Activated effector memory CD4-positive, alpha-beta T cell treated with Interleukin-2 at 50 U/mL for 16 hours (primary cell): ENCODE measurements at regions not wholly inside any gene's neighbourhood (a gene's known extent, or its start where the extent isn't known, plus 50 kb on each side); places are given as distances from the start of the nearest gene placed in this dataset.
"Not testable (repeated sequence)": the region's sequence is repeated elsewhere in the genome, so short reads cannot be mapped to it uniquely, and the experiment has no call there.

Experiments
- DNase-seq: peaks from one replicate; pipeline ENCODE4 v3.0.0-alpha.2; 2020

- no peak for DNase-seq
These were observed 614.6 kb upstream of the CDH5 start for GRCh38 chr16:65751622-65752521.

- DNase-seq = no peak
These were observed 617.0 kb upstream of the CDH5 start for GRCh38 chr16:65749506-65749905.

DNA sequence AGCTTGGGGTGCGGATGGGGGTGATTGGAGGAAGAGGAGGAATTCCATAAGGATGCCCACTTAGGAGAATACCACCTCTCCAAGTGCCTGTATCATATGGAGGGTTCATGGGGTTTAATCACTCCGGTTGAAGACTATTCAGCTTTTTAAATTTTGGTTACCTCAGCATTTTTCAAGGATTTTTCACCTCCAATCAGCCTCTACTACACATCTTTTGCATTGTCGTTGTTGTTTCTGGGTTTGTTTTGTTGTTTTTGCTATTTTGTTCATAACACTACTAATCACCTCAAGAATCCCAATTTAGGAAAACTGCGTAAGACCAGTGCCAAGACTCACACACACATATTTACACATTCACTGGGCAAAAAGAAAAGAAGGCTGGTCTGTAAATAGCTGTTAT lies 619.5 kb upstream of the CDH5 start:
- no peak for DNase-seq

GRCh38 chr16:65745201-65745708 lies 621.2 kb upstream of the CDH5 start:
- DNase-seq = no peak

DNA sequence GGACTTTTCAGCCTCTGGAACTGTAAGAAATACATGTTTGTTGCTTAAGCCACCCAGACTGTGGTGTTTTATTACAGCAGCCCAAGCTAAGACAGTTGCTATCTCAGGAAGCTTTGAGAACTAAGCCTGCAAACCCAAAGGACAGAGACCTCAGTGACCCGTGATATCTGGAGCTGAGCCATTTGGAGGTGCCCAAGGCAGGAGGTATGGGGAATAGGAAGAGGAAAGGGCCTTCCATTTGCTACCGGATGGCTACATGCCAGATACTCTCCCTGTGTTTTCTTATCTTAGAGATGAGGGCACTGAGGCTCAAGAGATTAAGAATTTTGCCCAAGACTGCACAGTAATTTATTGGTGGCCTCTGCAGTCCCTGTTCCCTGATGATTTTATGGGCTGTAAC lies 622.1 kb upstream of the CDH5 start:
- no peak for DNase-seq

GRCh38 chr16:65743558-65743957 lies 621.7 kb upstream of the CDH11 start:
- no peak for DNase-seq

GRCh38 chr16:65740711-65741110 lies 618.8 kb upstream of the CDH11 start:
- no peak for DNase-seq

DNA sequence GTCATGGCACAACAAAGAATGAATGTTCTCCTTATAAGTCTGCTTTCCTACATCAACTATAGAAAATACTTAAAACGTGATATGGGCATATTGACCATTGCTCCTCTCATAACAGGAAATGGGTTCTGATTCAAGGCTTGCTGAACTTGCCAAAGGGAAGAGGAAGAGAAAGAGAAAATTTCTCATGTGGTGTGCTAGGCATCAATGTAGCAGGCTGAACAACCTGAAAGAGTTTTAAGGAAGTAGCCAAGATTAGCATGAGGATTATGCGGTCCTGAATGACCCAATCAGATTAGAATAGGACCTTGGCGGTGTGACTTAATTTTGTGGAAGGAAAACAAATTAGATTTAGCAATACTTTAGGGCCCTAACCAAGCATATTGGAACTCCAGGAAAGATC lies 617.7 kb upstream of the CDH11 start:
- DNase-seq = no peak

- no peak for DNase-seq
These were observed 616.0 kb upstream of the CDH11 start for GRCh38 chr16:65737831-65738230.

DNA sequence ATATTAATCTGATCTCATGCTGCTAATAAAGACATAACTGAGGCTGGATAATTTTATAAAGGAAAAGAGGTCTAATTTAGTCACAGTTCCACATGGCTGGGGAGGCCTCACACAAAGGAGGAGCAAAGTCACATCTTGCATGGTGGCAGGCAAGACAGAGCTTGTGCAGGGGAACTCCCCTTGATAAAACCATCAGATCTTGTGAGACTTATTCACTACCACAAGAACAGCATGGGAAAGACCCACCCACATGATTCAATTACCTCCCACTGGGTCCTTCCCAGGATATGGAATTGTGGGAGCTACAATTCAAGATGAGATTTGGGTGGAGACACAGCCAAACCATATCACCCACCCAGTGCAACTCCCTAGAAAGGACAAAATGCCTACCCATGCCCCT lies 613.8 kb upstream of the CDH11 start:
- DNase-seq = not testable (repeated sequence)

GRCh38 chr16:65733721-65734120 lies 611.9 kb upstream of the CDH11 start:
- DNase-seq = no peak

DNA sequence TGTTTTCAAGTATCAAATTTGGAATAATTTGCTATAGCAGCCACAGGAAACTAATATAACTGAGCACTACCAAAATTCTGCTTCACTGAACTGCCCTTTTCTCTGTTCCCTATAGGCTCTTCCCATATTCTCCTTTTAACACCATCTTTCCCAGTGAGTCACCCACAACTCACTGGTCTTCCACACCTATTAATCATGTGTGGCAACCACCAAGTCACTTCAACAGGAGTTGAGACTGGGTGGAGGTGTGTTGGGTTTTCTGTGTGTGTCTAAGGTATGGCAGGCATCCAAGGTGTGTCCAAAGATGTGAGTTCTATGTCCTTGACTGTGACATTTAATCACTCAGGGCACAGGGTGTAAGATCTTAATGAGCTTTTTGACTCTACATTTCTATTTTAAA lies 610.0 kb upstream of the CDH11 start:
- DNase-seq = no peak

- no peak for DNase-seq
These were observed 606.8 kb upstream of the CDH11 start for GRCh38 chr16:65728652-65729051.

DNA sequence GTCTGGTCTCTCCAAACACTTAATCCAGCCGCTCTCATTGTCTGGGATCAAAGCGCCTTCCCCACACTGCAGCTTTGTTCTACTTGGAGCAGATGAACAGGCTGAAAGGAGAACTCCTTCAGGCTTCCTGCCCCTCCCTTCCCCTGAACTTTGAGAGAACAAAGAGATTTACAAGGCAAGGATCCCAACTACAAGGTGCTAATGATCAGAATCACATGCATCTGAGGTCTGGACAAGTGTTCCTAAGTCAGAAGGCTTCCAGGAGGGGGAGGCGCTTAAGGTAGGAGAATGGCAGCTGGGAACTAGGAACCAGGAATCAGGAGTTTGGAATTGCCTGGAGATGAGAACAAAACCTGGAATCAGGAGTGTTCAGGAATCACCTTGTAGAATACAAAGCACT lies 606.3 kb upstream of the CDH11 start:
- no peak for DNase-seq

GRCh38 chr16:65727534-65728137 lies 605.8 kb upstream of the CDH11 start:
- no peak for DNase-seq

DNA sequence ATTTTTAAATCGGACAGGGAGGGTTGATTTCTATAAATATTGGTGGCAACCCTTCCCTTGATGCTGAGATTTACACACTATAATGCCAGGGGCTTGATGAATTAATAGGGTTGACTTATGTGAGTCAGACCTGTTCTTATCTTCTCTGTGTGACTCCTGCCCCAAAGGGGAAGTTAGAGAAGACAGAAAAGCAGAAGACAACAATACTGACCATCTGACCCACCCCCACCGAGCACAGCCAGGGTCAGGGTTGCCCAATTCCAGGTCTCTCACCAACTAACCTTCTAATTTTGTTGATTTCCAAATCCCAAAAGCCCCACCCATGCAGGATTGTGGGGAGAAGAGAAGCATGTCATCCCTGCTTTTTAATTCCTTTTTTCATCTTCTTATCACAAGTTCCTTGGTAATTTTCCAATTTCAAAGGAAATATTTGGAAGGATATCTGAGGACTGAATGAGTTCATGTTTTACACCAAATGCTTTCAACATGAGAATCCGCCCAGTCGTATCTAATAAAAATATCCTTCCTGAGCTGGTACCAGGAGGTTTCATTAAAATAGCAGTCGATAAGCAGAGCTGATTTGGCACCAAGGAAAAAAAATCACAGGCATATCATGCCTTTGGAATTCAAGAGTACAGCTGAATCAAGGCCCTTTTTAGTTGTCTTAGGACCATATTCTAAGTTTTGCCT lies 603.4 kb upstream of the CDH11 start:
- no peak for DNase-seq

DNA sequence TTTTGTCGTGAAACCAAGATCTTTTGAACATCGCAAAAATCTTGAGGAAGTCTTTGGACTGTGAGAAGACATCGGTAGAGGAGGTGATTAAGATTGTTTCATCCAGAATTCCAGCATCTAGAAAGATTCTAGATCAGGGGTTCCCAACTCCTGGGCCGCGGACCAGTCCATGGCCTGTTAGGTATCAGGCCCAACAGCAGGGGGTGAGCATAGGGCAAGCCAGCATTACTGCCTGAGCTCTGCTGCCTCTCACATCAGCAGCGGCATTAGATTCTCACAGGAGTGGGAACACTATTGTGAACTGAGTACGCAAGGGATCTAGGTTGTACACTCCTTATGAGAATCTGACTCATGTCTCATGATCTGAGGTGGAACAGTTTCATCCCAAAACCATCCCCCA lies 600.6 kb upstream of the CDH11 start:
- DNase-seq = no peak

DNA sequence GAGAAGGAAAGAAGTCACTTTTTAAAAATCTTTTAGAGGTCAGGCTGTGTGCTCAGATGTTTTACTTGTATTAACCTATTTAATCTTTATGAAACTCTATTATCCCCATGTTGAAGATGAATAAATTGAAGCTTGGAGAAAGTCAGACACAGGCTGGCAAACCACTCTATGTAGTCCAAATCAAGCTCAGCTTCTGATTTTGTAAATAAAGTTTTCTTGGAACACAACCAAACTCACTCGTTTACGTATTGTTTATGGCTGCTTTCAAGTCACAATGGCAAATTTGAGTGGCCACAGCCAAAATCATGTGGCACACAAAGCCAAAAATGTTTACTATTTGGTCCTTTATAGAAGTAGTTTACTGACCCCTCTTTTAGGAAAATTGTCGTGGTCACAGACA lies 596.0 kb upstream of the CDH11 start:
- no peak for DNase-seq

DNA sequence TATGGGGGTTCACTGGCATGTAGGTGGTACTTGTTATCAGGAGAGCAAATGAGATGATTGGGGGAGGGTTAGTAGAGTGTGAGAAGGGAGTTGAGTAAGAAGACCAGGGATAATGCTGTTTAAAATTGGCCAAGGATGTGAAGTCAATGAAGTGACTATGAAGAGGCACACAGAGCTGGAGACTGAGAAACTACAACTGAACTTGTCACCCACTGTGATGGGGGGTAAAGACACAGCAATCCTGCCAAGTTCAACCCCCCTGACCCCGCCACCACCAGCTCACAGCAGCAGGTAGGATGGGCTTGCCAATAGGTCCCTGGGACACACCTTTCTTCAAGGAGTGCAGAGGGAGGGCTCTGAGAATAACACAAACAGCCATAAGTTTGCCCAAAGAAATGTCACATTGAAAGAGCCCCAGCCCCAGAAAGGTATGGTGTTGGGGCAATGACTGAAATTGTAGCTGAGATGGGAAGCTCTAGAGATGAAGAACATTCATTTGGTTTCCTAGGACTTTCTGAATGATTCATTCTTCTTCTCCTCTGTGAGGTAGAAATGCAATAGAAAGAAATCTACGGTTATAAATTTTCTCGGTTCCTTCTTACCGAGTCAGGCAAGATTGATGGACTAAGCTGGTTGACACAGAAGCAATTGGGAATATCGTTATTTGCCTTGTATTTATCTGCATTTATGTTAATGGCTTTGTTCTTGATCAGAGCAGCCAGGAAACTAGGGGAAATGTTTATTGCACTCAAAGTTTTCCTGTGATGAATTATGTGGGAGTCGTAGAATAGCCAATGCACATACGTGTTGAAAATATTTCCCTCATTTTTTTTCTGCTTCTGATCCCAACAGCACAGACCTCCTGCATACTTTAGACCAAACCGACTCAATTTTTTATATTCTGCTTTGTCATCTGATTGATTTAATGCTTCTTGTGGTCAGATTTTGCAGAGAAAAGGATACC lies 595.2 kb upstream of the CDH11 start:
- no peak for DNase-seq

GRCh38 chr16:65713181-65713808 lies 591.4 kb upstream of the CDH11 start:
- DNase-seq = no peak

- no peak for DNase-seq
These were observed 588.2 kb upstream of the CDH11 start for GRCh38 chr16:65710107-65710506.

- DNase-seq = no peak
These were observed 583.0 kb upstream of the CDH11 start for GRCh38 chr16:65704866-65705265.
